Endothelial cell of umbilical vein (primary cell): ENCODE measurements at regions not wholly inside any gene's neighbourhood (a gene's known extent, or its start where the extent isn't known, plus 50 kb on each side); places are given as distances from the start of the nearest gene placed in this dataset.

Experiments used
- BruUV-seq: library from RNA; stranded (reverse); fragments of 400-500 nt; replicated peaks from 2 replicates; lab custom pipeline; 2021; lab: Mats Ljungman, UMichigan
- CTCF ChIA-PET: fragments of 300-600, 350-600 bp; sonication (Branson Sonifier 250); formaldehyde crosslinking; loops from one replicate; lab custom pipeline; 2021; ENCODE audit warnings: antibody characterized with exemption, inconsistent platforms; lab: Charles Lee
- POLR2A ChIA-PET: fragments of 300-600, 350-600 bp; sonication (Branson Sonifier 250); formaldehyde crosslinking; loops from one replicate; lab custom pipeline; 2021; ENCODE audit warnings: antibody characterized with exemption, inconsistent platforms; lab: Charles Lee
- DNase-seq: peaks from one replicate; pipeline ENCODE4 v3.0.0-alpha.2; 2011; ENCODE audit warnings: low read depth, low spot score
- FAIRE-seq: peaks from 2 replicates; lab custom pipeline; 2011; peaks lifted over from hg19 to GRCh38; lab: Jason Lieb, UNC
- H2AFZ ChIP-seq: 2 replicates; pipeline ENCODE4 v1.6.0; 2012; ENCODE audit warnings: low read depth, low read length, control low read depth, inconsistent platforms
- H3K27ac ChIP-seq: 2 replicates; pipeline ENCODE4 v1.5.1; 2011; ENCODE audit warnings: low read depth, mild to moderate bottlenecking, control low read depth, low read length, moderate library complexity; ENCODE audit not compliant: insufficient read depth
- H3K27me3 ChIP-seq, 2 experiments: 2 replicates each; pipeline versions ENCODE4 v1.6.0 to v1.6.1; 2011; ENCODE audit warnings: low read length in 2 of 2, mixed read lengths in 1 of 2; ENCODE audit not compliant: control insufficient read depth in 2 of 2, insufficient read depth in 2 of 2
- H3K36me3 ChIP-seq, 2 experiments: 2 replicates in 1 of 2; 3 replicates in 1 of 2; pipeline ENCODE4 v1.5.1; 2011; ENCODE audit warnings: low read length in 2 of 2, mild to moderate bottlenecking in 1 of 2, moderate library complexity in 1 of 2; ENCODE audit not compliant: control insufficient read depth in 2 of 2, insufficient read depth in 2 of 2; ENCODE audit errors: extremely low read depth in 1 of 2
- H3K4me1 ChIP-seq: 3 replicates; pipeline ENCODE4 v1.5.1; 2011; ENCODE audit warnings: mild to moderate bottlenecking, low read length; ENCODE audit not compliant: control insufficient read depth, insufficient read depth; ENCODE audit errors: extremely low read depth
- H3K4me2 ChIP-seq: 2 replicates; pipeline ENCODE4 v1.6.1; 2011; ENCODE audit warnings: low read length, control low read depth, mixed read lengths; ENCODE audit not compliant: insufficient read depth
- H3K4me3 ChIP-seq, 3 experiments: fragments of 200-600 bp in 1 of 3; sonication (generic), shearing (Covaris generic) in 1 of 3; replicated peaks in 1 of 3; 2 replicates each; pipeline ENCODE4 v1.5.1; 2011 to 2016; ENCODE audit warnings: control low read depth in 3 of 3, low read length in 3 of 3, mild to moderate bottlenecking in 2 of 3, inconsistent platforms in 1 of 3, low read depth in 1 of 3, moderate library complexity in 1 of 3; ENCODE audit not compliant: insufficient read depth in 1 of 3
- H3K79me2 ChIP-seq: 2 replicates; pipeline ENCODE4 v1.6.0; 2012; ENCODE audit warnings: low read length, inconsistent platforms; ENCODE audit not compliant: control insufficient read depth, insufficient read depth
- H3K9ac ChIP-seq: replicated peaks from 2 replicates; pipeline ENCODE3; 2011; ENCODE audit warnings: low read length, control low read depth; ENCODE audit not compliant: insufficient read depth; ENCODE audit errors: extremely low read depth
- H3K9me1 ChIP-seq: replicated peaks from 3 replicates; pipeline ENCODE4 v1.6.0; 2011; ENCODE audit warnings: mild to moderate bottlenecking, low read length; ENCODE audit not compliant: control insufficient read depth, insufficient read depth; ENCODE audit errors: extremely low read depth
- H3K9me3 ChIP-seq: replicated peaks from 2 replicates; pipeline ENCODE4 v1.5.1; 2012; ENCODE audit warnings: low read length, inconsistent platforms; ENCODE audit not compliant: control insufficient read depth, insufficient read depth
- H4K20me1 ChIP-seq: replicated peaks from 2 replicates; pipeline ENCODE3; 2011; ENCODE audit warnings: mild to moderate bottlenecking, low read length; ENCODE audit not compliant: control insufficient read depth, insufficient read depth; ENCODE audit errors: extremely low read depth
- EZH2 ChIP-seq: IDR thresholded peaks from 2 replicates; pipeline ENCODE4 v1.6.1; 2012; ENCODE audit warnings: borderline replicate concordance, low read depth, mild to moderate bottlenecking, moderate library complexity, low read length, inconsistent platforms; ENCODE audit not compliant: severe bottlenecking
- FOS ChIP-seq: IDR thresholded peaks from 2 replicates; pipeline ENCODE4 v1.6.1; 2011; ENCODE audit warnings: mild to moderate bottlenecking, low read length, moderate library complexity, borderline replicate concordance; ENCODE audit not compliant: insufficient read depth
- GATA2 ChIP-seq: IDR thresholded peaks from 2 replicates; pipeline ENCODE4 v1.7.0; 2011; ENCODE audit warnings: low read depth, mild to moderate bottlenecking, moderate library complexity, mixed read lengths, low read length; ENCODE audit not compliant: insufficient read length, insufficient read depth
- JUN ChIP-seq: IDR thresholded peaks from 2 replicates; pipeline ENCODE4 v1.6.1; 2011; ENCODE audit warnings: borderline replicate concordance, low read depth; ENCODE audit not compliant: insufficient read length, insufficient read depth
- MYC ChIP-seq: IDR thresholded peaks from one replicate; pipeline ENCODE4 v1.6.1; 2011; ENCODE audit warnings: mild to moderate bottlenecking, low read depth, low read length
- POLR2AphosphoS5 ChIP-seq: IDR thresholded peaks from 2 replicates; pipeline ENCODE4 v1.6.1; 2012; ENCODE audit warnings: low read depth, mild to moderate bottlenecking, control low read depth, low read length, moderate library complexity; ENCODE audit not compliant: insufficient read depth
- dilution Hi-C: fragments of 300-500 bp; cut with MboI; formaldehyde crosslinking; loops from one replicate; pipeline ENCODE4 v1.15.0; 2019; ENCODE audit warnings: low sequenced_read_pairs; ENCODE audit not compliant: extremely low pct_ligation_motif_present
- intact Hi-C: fragments of 100-400 bp; cut with micrococcal nuclease; formaldehyde crosslinking; loops from one replicate; pipeline ENCODE4 v1.10.0; 2022
- TF ChIP-seq, protein P1 (sequence below): IDR thresholded peaks from 2 replicates; pipeline ENCODE4 v1.6.1; 2011; ENCODE audit not compliant: insufficient read depth, insufficient read length

DNA sequence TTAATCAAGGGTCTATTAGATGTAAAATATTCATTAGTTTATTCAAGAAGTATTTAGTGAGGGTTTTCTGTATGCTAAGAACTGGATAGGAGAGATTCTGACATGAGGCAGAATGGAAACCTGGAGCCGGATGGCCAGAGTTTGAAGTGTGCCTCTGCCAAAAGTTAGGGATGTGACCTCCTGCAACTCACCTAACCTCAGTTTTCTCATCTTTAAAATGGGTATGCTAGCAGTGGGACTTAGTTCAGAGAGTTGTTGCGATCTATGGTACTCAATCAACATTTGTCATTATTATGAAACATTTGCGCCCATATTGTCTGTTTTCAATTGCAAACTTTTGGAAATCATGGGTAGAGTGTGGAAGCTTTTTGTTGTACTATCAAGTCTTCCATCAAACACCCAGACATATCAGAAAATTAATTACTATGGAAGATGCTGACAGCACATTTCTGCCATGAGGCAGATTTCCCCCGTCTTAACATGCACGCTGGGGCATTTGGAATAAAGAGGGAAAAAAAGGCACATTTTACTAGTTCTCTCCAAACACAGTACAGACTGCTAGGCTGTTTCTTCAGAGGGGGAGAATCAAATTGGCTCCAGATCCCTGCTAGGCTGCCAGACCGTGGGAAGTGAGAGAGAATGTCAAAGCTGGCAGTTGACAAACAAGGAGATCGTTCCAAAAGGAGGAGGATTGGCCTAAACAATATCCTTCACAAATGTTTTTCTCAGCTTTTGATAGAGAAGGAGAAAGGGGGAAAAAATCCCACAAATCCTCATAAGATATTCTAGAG is 205.3 kb upstream of the TSHZ2 start:
- dilution Hi-C loops (no loop called here), intact Hi-C loops (loop anchor here (10.0 kb wide), 1 partner anchor 58 kb away; no protein-coding TSS in a partner anchor)
- Histone ChIP-seq H3K9me1 (no peaks in the 10 kb centered on the region), H3K4me3 (no peak overlapping the region), H3K79me2 (no peaks in the 10 kb centered on the region), H3K4me2 (no peak overlapping the region), H3K36me3 (no peaks in the 10 kb centered on the region), H3K4me1 (no peaks in the 10 kb centered on the region), H3K9ac (no peak overlapping the region), H2AFZ (no peak overlapping the region), H3K27ac (no peak overlapping the region), H4K20me1 (no peaks in the 10 kb centered on the region), H3K27me3 (no peaks in the 10 kb centered on the region), H3K9me3 (no peaks in the 10 kb centered on the region)
- DNase-seq (no peak), FAIRE-seq (no peak)
- ChIA-PET POLR2A (no interaction called here), CTCF (no interaction called here)
- TF ChIP-seq EZH2 (no peak), GATA2 (no peak), MYC (no peak), FOS (no peak), JUN (no peak), POLR2AphosphoS5 (no peak)
- TF ChIP-seq, protein P1, sequence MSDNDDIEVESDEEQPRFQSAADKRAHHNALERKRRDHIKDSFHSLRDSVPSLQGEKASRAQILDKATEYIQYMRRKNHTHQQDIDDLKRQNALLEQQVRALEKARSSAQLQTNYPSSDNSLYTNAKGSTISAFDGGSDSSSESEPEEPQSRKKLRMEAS = no peak
- BruUV-seq = no TSS peak
